Peyer's patch (tissue), 4 donors: ENCODE measurements at regions not wholly inside any gene's neighbourhood (a gene's known extent, or its start where the extent isn't known, plus 50 kb on each side); places are given as distances from the start of the nearest gene placed in this dataset.
"Not testable (repeated sequence)": the region's sequence is repeated elsewhere in the genome, so short reads cannot be mapped to it uniquely, and the experiment has no call there.

Experiments used
- POLR2A ChIP-seq, 2 donors: fragments of 450-650 bp; IDR thresholded peaks; one replicate each; pipeline ENCODE4 v1.5.1; 2017; ENCODE audit warnings: antibody characterized with exemption in 2 of 2, mild to moderate bottlenecking in 2 of 2, moderate library complexity in 2 of 2
- TF ChIP-seq, protein P1 (sequence below), 6 experiments: fragments of 450-650 bp in 4 of 6; fragments of 200-600 bp in 2 of 6; sonication (generic) in 1 of 6; IDR thresholded peaks; one replicate each; pipeline ENCODE4 v1.5.1; 2017 to 2019; ENCODE audit warnings: antibody characterized with exemption in 6 of 6, mild to moderate bottlenecking in 3 of 6, moderate library complexity in 1 of 6

DNA sequence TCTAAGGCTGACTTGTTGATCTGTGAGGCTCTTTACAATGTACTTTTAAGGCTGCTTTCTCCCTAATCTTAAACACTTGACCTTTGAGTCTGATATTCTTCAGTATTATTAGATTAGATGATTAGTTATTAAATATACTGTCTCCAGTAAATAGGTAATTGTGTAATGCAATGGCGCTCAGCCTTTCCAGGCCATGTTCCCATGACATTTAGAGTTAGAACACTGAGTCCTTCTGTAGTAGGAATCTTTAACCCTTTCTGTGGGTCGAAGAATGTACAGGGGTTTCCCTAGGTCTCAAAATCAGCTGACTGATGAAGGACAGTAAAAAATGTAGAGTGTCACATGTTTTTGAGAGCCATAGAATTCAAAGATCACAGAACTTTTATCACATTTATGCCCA lies 104.4 kb downstream of the LMO4 start:
- TF ChIP-seq, protein P1, sequence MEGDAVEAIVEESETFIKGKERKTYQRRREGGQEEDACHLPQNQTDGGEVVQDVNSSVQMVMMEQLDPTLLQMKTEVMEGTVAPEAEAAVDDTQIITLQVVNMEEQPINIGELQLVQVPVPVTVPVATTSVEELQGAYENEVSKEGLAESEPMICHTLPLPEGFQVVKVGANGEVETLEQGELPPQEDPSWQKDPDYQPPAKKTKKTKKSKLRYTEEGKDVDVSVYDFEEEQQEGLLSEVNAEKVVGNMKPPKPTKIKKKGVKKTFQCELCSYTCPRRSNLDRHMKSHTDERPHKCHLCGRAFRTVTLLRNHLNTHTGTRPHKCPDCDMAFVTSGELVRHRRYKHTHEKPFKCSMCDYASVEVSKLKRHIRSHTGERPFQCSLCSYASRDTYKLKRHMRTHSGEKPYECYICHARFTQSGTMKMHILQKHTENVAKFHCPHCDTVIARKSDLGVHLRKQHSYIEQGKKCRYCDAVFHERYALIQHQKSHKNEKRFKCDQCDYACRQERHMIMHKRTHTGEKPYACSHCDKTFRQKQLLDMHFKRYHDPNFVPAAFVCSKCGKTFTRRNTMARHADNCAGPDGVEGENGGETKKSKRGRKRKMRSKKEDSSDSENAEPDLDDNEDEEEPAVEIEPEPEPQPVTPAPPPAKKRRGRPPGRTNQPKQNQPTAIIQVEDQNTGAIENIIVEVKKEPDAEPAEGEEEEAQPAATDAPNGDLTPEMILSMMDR (IDR thresholded peaks at IDR 0.05) = not testable (repeated sequence)
- TF ChIP-seq POLR2A (IDR thresholded peaks at IDR 0.05) = not testable (repeated sequence)
